GM18519 (cell line): ENCODE measurements at regions not wholly inside any gene's neighbourhood (a gene's known extent, or its start where the extent isn't known, plus 50 kb on each side); places are given as distances from the start of the nearest gene placed in this dataset.
"Not testable (repeated sequence)": the region's sequence is repeated elsewhere in the genome, so short reads cannot be mapped to it uniquely, and the experiment has no call there.

Source experiments
- ATAC-seq: cut with Tn5 transposase; IDR thresholded peaks from one replicate; pipeline ENCODE4 v1.9.1; 2021; ENCODE audit warnings: mild to moderate bottlenecking, moderate library complexity; ENCODE audit not compliant: unreplicated experiment, low FRiP score

GRCh38 chr13:79847882-79848592, 367.1 kb downstream of the NDFIP2 start:
- ATAC-seq = no peak

DNA sequence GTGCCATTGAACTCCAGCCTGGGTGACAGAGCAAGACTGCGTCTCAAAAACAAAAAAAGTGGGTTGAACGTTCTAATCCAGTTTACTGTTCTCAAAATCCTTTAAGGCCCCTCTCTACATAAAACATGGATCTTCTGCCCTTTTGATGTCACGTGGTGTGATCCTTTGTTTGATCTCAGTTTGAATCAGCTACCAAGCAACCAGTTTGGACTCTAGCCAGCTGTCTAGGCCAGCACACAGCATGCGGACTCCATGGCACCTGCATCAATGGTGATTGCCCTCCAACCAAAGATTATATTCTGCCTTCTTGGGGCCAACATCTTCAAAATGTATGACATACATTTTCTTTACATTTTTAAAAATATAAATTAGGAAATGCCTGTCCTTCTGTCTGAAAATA, 365.4 kb downstream of the NDFIP2 start:
- no peak for ATAC-seq

DNA sequence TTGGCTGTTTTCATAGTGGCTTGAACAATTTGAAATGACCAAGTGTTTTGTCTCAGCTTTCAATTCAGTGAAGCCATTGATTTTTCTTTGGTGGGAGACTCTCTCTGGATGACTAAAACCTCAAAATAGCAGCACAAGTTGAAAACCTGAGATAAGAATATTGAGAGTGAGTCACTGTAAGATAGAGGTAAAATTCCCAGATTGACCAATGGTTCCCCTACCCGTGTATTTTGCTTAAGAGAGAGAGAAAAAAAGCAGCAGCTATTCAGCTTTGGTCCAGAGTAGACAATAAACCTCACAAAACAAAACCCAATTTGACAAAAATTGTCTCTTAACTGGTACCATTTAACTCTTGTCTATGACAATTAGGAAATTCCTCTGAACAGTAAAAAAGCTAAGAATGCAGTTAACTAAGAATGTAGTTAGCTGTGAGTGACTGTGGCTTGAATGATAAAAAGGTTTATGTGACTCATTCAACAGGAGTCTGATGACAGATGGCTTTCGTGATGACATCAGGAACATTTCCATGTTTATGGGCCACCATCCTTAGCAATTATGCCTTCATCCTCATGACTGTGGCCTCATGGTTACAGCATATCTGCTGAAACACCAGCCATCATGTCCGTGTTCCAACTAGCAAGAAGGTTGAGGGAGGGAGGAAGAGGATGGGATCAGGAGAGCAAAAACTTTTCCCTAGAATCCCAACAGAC, 356.9 kb downstream of the NDFIP2 start:
- no peak for ATAC-seq

GRCh38 chr13:79836121-79836520, 355.2 kb downstream of the NDFIP2 start:
- ATAC-seq = not testable (repeated sequence)

- no peak for ATAC-seq
Measured at GRCh38 chr13:79834876-79835275, 353.9 kb downstream of the NDFIP2 start.

DNA sequence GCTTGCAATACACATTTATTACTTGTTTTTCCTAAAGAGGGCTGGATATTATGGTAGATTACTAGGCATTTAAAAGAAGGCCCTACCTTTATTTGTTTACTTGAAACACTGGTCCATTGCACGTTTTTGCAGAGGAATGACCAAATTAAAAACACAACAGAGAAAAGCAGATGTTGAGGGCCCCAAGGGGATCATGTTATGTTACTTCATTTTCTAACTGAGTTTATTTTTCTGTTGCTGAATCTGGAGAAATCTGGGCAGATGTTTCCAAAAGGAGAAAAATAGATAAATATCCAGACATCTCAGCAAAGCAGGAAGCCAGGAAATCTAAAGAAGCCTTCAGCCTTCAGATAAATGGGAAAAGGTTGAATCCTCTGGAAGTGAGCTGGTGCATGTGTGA, 353.0 kb downstream of the NDFIP2 start:
- no peak for ATAC-seq

GRCh38 chr13:79831556-79831955, 350.6 kb downstream of the NDFIP2 start:
- ATAC-seq = no peak

- ATAC-seq = no peak
Measured at GRCh38 chr13:79830945-79831344, 350.0 kb downstream of the NDFIP2 start.

GRCh38 chr13:79830426-79830825, 349.5 kb downstream of the NDFIP2 start:
- no peak for ATAC-seq

DNA sequence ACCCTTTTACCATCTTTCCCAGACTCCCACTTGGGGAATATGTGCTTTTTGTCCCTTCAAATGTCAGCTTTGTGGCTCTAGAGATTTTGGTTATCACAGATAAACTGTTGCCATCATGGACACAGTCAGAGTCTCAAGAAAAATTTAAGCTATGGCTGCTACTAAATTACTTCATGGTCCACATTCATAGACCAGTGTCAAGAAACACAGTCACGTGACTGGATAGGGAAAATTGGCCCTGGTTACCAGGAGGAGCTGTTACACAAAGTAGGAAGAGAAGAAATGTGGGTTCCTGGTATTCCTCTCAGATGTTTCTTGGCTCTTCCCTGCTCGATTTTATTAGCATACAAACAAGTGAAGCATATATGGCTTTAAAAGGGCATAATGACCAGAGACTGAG, 348.9 kb downstream of the NDFIP2 start:
- ATAC-seq = no peak

DNA sequence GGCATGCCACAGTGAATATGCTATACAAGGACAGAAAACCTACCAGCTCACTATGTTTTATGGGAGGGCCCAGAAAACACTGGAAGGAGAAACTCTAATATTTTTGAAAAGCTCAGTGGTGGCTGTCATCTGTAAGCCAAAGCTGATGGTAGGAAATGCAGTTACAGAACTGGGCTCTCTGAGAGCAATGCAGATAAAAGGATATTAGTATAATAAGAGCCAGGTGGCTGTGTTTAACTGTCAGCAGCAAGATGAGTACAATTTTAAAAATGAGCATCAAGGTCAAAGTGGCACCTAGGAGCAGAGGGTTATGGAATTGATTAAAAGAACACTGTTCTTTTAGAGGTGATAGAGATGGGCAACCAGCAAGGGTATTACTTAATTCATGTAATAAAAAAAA, 345.0 kb downstream of the NDFIP2 start:
- ATAC-seq = no peak

- no peak for ATAC-seq
Measured at GRCh38 chr13:79815041-79815440, 334.1 kb downstream of the NDFIP2 start.

GRCh38 chr13:79812070-79812850, 331.3 kb downstream of the NDFIP2 start:
- ATAC-seq = peak; percentile 60

- no peak for ATAC-seq
Measured at GRCh38 chr13:79811170-79811569, 330.2 kb downstream of the NDFIP2 start.

- ATAC-seq = no peak
Measured at GRCh38 chr13:79810669-79811068, 329.7 kb downstream of the NDFIP2 start.

- no peak for ATAC-seq
Measured at GRCh38 chr13:79810018-79810417, 329.1 kb downstream of the NDFIP2 start.

- no peak for ATAC-seq
Measured at GRCh38 chr13:79808475-79808874, 327.5 kb downstream of the NDFIP2 start.

GRCh38 chr13:79807554-79807953, 326.6 kb downstream of the NDFIP2 start:
- no peak for ATAC-seq

DNA sequence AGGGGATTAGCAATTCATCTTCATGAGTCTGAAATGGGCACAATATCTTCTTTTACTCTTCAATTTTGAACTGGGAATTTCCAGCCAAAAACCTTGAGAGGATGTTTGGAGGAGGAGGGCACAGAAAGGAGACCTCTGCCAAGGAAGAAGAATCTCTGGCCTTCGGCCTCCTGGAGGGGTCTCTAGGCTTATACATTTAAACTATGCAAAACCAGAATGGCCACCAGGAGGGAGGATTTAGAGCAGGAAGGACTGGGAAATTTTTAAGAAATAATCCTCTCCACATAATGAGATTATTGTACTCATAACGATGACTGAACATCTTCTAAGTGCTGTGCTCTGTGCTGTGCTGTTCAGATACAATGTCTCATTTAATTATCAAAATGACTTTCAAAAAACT, 325.9 kb downstream of the NDFIP2 start:
- ATAC-seq = no peak

- ATAC-seq = no peak
Measured at GRCh38 chr13:79805317-79805716, 324.4 kb downstream of the NDFIP2 start.

DNA sequence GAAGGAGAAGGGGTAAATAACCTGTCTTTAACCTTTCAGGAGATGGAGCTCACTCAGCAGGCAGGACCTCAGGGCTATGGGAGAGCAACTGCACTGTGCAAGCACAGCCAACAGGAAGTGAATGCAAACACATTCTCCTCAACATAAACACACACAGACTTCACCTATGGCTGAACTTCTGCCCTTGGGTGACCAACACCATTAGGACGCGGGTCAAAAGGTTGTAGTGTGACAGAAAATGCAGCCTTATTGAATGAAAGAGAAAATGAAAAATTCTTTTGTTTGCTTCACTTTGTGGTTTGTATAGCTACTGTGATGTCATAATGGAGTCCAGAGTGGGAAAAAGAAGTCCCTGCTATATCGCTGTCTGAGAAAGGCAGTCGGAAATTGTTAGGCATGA, 323.0 kb downstream of the NDFIP2 start:
- ATAC-seq = peak; percentile 56
